ENCODE measurements at regions not wholly inside any gene's neighbourhood (a gene's known extent, or its start where the extent isn't known, plus 50 kb on each side); places are given as distances from the start of the nearest gene placed in this dataset.
"Not testable (repeated sequence)": the region's sequence is repeated elsewhere in the genome, so short reads cannot be mapped to it uniquely, and the experiment has no call there.

GRCh38 chr4:11996581-11996980, 567.9 kb upstream of the HS3ST1 start:
- not testable (repeated sequence) for FAIRE-seq

GRCh38 chr4:11976726-11977263, 548.1 kb upstream of the HS3ST1 start:
- no peak for FAIRE-seq

- FAIRE-seq: no peak
Measured at GRCh38 chr4:11973270-11973669, 544.6 kb upstream of the HS3ST1 start.

GRCh38 chr4:11970754-11971153, 542.1 kb upstream of the HS3ST1 start:
- no peak for FAIRE-seq

GRCh38 chr4:11966782-11967181, 538.1 kb upstream of the HS3ST1 start:
- no peak for FAIRE-seq

GRCh38 chr4:11954093-11954492, 525.4 kb upstream of the HS3ST1 start:
- FAIRE-seq: no peak

- FAIRE-seq: no peak
Measured at GRCh38 chr4:11949355-11949754, 520.7 kb upstream of the HS3ST1 start.

- not testable (repeated sequence) for FAIRE-seq
Measured at GRCh38 chr4:11947629-11948028, 518.9 kb upstream of the HS3ST1 start.

GRCh38 chr4:11937941-11938340, 509.2 kb upstream of the HS3ST1 start:
- no peak for FAIRE-seq

- FAIRE-seq: no peak
Measured at GRCh38 chr4:11931266-11931820, 502.6 kb upstream of the HS3ST1 start.

GRCh38 chr4:11929080-11929479, 500.4 kb upstream of the HS3ST1 start:
- no peak for FAIRE-seq

GRCh38 chr4:11919316-11919715, 490.6 kb upstream of the HS3ST1 start:
- no peak for FAIRE-seq

- FAIRE-seq: no peak
Measured at GRCh38 chr4:11914406-11914805, 485.7 kb upstream of the HS3ST1 start.

- no peak for FAIRE-seq
Measured at GRCh38 chr4:11912886-11913285, 484.2 kb upstream of the HS3ST1 start.

GRCh38 chr4:11910812-11911211, 482.1 kb upstream of the HS3ST1 start:
- FAIRE-seq: no peak

GRCh38 chr4:11908712-11909111, 480.0 kb upstream of the HS3ST1 start:
- FAIRE-seq: no peak

GRCh38 chr4:11908205-11908604, 479.5 kb upstream of the HS3ST1 start:
- no peak for FAIRE-seq

- FAIRE-seq: no peak
Measured at GRCh38 chr4:11904846-11905739, 476.4 kb upstream of the HS3ST1 start.

GRCh38 chr4:11904117-11904535, 475.4 kb upstream of the HS3ST1 start:
- no peak for FAIRE-seq

- FAIRE-seq: no peak
Measured at GRCh38 chr4:11901089-11901488, 472.4 kb upstream of the HS3ST1 start.

- FAIRE-seq: no peak
Measured at GRCh38 chr4:11900359-11900758, 471.7 kb upstream of the HS3ST1 start.

GRCh38 chr4:11898796-11899195, 470.1 kb upstream of the HS3ST1 start:
- no peak for FAIRE-seq

- FAIRE-seq: no peak
Measured at GRCh38 chr4:11895766-11896165, 467.1 kb upstream of the HS3ST1 start.

GRCh38 chr4:11894977-11895376, 466.3 kb upstream of the HS3ST1 start:
- no peak for FAIRE-seq

Measured in G401.6 (cell line).